Colonic mucosa (tissue), 4 donors: ENCODE measurements at regions not wholly inside any gene's neighbourhood (a gene's known extent, or its start where the extent isn't known, plus 50 kb on each side); places are given as distances from the start of the nearest gene placed in this dataset.
"Not testable (repeated sequence)": the region's sequence is repeated elsewhere in the genome, so short reads cannot be mapped to it uniquely, and the experiment has no call there.

Source experiments
- DNase-seq: peaks from one replicate; pipeline ENCODE4 v3.0.0-alpha.2; 2020
- H3K27ac ChIP-seq: fragments of 200-600 bp; one replicate; pipeline ENCODE4 v1.8.0; 2021
- H3K27me3 ChIP-seq: fragments of 200-600 bp; one replicate; pipeline ENCODE4 v1.8.0; 2021
- H3K36me3 ChIP-seq: fragments of 200-600 bp; one replicate; pipeline ENCODE4 v1.8.0; 2021
- H3K4me1 ChIP-seq: fragments of 200-600 bp; one replicate; pipeline ENCODE4 v1.8.0; 2021; ENCODE audit warnings: mild to moderate bottlenecking
- H3K4me3 ChIP-seq: fragments of 200-600 bp; one replicate; pipeline ENCODE4 v1.8.0; 2021
- H3K9ac ChIP-seq, 2 donors: one replicate each; pipeline ENCODE4 v1.7.0; 2013; ENCODE audit warnings: control low read depth in 2 of 2, low read depth in 2 of 2, low read length in 2 of 2
- H3K9me3 ChIP-seq: fragments of 200-600 bp; one replicate; pipeline ENCODE4 v1.8.0; 2021
- intact Hi-C: fragments of 100-400 bp; cut with DNase I; formaldehyde crosslinking; loops from one replicate; pipeline ENCODE4 v1.14.1; 2022
- donor health status: healthy.
- donor health status: DM: no; HTN: no; CAD: no.
- donor health status: DM: no; HTN: no; CAD: no.

DNA sequence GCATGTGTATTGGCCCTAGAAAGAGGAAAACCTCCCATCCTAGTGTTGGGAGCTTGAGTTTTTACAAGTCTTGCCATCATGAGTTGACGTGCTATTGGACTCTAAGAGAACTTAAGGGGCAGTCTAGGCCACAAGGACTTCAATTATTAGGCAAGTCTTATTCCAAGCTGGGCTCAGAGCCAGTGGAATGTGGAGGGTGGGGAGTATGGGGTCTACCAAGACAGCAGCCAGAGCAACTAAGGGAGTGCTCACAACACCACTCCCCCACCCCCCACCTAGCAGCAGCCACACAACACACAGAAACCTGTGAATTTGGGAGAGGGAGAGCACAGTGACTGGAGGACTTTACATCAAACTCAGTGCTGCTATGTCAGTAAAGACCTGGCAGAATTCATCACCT lies 1625.6 kb downstream of the SPATA31A7 start:
- H3K9me3 ChIP-seq, H3K4me1 ChIP-seq, H3K36me3 ChIP-seq, H3K9ac ChIP-seq, DNase-seq, intact Hi-C loops, H3K4me3 ChIP-seq, H3K27me3 ChIP-seq, H3K27ac ChIP-seq: not testable (repeated sequence)

DNA sequence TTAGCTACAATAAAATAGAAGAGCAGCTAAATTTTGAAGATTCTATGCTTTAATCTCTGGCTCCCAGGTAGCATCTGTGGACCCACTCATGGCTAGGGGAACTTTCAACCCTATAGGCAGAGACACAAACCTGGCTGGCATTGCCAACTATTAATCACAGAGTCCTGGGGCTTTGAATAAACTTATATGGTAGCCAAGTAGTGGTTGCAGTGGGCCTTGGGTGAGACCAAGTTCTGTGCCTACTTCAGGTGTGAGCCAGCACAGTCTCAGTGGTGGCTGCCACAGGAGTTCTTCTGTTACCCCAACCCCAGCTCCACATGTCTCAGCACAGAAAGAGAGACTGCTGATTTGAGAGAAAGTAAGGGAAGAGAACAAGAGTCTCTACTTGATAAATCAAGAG lies 1626.5 kb downstream of the SPATA31A7 start:
- intact Hi-C loops, H3K27ac ChIP-seq, H3K9ac ChIP-seq, H3K36me3 ChIP-seq, H3K27me3 ChIP-seq, H3K4me1 ChIP-seq, DNase-seq, H3K9me3 ChIP-seq, H3K4me3 ChIP-seq: not testable (repeated sequence)

DNA sequence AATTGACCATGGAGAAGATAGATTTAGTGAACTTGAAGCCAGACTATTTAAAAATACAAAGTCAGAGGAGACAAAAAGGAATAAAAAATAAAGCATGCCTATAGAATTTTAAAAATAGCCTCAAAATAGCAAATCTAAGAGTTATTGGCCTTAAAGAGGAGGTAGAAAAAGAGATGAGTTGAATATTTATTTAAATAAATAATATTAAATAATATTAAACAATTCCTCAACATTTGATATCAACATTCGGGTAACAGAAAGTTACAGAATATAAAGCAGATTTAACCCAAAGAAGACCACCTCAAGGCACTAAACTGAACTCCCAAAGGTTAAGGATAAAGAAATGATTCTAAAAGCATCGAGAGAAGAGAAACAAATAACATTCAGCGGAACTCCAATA lies 1627.4 kb downstream of the SPATA31A7 start:
- H3K27me3 ChIP-seq, DNase-seq, H3K9me3 ChIP-seq, H3K27ac ChIP-seq, H3K4me1 ChIP-seq, H3K9ac ChIP-seq, intact Hi-C loops, H3K36me3 ChIP-seq, H3K4me3 ChIP-seq: not testable (repeated sequence)

GRCh38 chr9:62822185-62822584 lies 1632.3 kb downstream of the SPATA31A7 start:
- H3K27me3 ChIP-seq, H3K9me3 ChIP-seq, DNase-seq, H3K4me3 ChIP-seq, H3K27ac ChIP-seq, H3K9ac ChIP-seq, intact Hi-C loops, H3K36me3 ChIP-seq, H3K4me1 ChIP-seq: not testable (repeated sequence)

DNA sequence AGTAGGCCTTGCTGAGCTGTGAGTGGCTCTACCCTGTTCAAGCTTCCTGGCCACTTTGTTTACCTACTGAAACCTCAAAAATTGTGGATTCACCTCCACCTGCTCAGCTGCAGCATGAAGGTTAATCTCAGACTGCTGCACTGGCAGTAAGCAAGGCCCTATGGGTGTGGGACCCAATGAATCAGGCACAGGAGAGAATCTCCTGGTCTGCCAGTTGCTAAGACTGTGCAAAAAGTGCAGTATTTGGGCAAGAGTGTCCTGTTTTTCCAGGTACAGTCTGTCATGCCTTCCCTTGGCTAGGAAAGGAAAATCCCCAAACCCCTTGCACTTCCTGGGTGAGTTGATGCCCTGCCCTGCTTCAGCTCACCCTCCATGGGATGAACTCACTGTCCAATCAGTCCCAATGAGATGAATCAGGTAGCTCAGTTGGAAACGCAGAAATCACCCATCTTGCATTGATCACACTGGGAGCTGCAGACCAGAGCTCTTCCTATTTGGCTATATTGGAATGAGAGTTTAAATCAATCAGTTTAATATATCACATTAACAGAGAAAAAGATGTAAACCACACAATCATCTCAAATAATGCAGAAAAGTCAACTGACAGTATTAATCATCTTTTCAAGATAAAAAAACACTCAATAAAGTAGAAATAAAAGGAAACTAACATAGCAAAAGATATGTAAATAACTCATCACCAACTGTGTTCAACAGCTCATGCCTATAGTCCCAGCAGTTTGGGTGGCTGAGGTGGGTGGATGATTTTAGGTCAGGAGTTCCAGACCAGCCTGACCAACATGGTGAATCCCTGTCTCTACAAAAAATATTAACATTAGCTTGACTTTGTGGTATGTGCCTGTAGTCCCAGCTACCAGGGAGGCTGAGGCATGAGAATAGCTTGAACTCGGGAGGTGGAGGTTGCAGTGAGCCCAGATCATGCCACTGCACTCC lies 1638.4 kb downstream of the SPATA31A7 start:
- H3K4me1 ChIP-seq, H3K27me3 ChIP-seq, H3K4me3 ChIP-seq, DNase-seq, H3K36me3 ChIP-seq, H3K27ac ChIP-seq, H3K9ac ChIP-seq, H3K9me3 ChIP-seq, intact Hi-C loops: not testable (repeated sequence)

GRCh38 chr9:62830829-62831459 lies 1641.1 kb downstream of the SPATA31A7 start:
- DNase-seq, H3K4me3 ChIP-seq, H3K9me3 ChIP-seq, H3K9ac ChIP-seq, H3K4me1 ChIP-seq, intact Hi-C loops, H3K36me3 ChIP-seq, H3K27me3 ChIP-seq, H3K27ac ChIP-seq: not testable (repeated sequence)

DNA sequence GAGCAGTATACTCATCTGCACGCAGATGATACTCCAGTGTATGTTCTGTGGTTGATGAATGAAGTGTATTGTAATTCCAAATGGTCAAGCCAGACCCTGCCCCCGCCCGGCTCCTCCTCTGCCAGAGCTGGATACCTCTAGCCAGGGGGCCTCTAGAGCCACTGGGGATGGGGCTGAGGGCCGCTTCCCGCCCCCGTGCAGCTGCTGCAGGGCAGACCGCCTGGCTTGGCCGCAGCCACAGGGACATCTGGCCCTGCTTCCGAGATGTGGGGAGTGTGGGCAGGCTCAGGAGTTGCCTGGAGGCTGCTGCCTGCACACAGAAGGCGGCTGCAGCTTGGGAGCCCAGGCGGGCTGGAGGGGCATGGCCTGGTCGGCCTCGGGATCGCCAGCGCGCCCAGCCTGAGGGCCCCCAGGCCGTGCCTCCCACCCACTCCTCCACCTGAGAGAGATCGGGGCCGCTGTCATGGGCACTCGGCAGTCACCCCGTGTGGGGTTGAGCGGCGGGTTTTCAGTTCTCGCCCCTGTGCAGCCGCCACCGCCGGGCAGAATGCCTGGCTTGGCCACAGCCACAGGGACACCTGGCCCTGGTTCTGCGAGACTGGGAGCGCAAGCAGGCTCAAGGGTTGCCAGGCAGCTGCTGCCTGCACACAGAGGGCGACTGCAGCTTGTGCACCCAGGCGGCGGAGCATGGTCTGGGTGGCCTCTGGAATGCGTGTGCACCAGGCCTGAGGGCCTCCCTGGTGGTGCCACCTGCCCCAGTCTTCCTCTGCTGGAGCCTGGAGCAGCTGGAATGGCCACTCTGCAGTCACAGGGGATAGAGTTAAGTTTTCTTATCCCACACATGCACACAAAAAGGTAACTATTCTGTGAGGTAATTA lies 1643.7 kb downstream of the SPATA31A7 start:
- H3K4me1 ChIP-seq, H3K27ac ChIP-seq, intact Hi-C loops, H3K4me3 ChIP-seq, H3K9ac ChIP-seq, DNase-seq, H3K9me3 ChIP-seq, H3K36me3 ChIP-seq: not testable (repeated sequence)
- peaks cover 13% of the 10 kb centered on the region for H3K27me3 ChIP-seq

DNA sequence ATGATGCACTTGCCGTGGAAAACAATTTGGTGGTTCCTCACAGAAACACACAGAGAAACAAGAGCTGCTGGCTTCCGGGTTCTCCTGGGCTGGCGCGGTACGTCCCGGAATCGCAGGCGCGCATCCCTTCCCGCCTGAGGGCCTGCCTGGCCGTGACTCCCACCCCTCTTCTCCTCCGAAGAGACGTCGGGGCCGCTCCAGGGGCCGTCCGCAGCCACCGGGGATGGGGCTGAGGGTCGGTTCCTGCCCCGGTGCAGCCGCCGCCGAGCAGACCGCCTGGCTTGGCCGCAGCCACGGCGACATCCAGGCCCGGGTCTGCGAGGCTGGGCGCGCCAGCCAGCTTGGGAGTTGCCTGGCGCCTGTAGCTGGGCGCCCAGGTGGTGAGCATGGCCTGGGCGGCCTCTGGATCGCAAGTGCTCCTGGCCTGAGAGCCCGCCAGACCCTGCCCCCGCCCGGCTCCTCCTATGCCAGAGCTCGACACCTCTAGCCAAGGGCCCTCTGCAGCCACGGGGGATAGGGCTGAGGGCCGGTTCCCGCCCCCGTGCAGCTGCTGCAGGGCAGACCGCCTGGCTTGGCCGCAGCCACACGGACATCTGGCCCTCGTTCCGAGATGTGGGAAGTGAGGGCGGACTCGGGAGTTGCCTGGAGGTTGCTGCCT lies 1647.5 kb downstream of the SPATA31A7 start:
- H3K27ac ChIP-seq, H3K4me1 ChIP-seq, H3K27me3 ChIP-seq, H3K36me3 ChIP-seq, H3K9ac ChIP-seq, intact Hi-C loops, H3K9me3 ChIP-seq: not testable (repeated sequence)
- peak overlapping the region; percentile 34 for H3K4me3 ChIP-seq
- peak; percentile 22 for DNase-seq

DNA sequence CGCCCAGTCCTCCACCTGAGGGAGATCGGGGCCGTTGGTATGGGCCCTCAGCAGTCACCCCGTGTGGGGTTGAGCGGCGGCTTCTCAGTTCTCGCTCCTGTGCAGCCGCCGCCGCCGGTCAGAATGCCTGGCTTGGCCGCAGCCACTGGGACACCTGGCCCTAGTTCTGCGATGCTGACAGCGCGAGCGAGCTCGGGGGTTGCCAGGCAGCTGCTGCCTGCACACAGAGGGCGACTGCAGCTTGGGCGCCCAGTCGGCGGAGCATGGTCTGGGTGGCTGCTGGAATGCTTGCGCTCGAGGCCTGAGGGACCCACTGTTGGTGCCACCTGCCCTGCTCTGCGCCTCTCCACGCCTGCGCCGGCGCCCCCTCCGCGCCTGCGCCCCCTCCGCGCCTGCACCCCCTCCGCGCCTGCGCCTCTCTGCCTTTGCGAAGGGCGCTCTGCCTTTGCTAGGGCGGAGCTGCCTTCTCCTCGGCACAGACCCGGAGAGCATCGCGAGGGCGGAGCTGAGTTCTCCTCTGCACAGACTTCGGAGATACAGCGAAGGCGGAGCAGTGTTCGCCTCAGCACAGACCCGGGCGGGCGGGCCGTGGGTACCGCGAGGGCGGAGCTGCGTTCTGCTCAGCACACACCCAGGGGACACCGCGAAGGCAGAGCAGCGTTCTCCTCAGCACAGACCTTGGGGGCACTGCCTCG lies 1648.3 kb downstream of the SPATA31A7 start:
- peak; percentile 83 for DNase-seq
- Histone ChIP-seq H3K4me3 (peak overlapping the region; percentile 34), H3K27ac (peak overlapping the region; percentile 20)
- H3K9me3 ChIP-seq, H3K4me1 ChIP-seq, intact Hi-C loops, H3K36me3 ChIP-seq, H3K27me3 ChIP-seq, H3K9ac ChIP-seq: not testable (repeated sequence)

DNA sequence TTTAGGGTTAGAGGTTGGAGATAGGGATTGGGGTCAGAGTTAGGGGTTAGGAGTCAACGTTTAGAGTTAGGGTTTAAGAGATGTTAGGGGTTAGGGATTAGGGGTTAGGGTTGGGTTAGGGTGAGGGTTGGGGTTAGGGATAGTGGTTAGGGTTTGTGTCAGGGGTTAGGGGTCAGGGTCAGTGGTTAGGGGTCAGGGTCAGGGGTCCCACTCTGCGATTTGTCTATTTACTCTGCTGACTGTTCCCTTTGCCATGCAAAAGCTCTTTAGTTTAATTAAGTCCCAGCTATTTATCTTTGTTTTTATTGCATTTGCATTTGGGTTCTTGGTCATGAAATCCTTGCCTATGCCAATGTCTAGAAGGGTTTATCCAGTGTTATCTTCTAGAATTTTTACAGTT lies 1649.3 kb downstream of the SPATA31A7 start:
- DNase-seq, H3K9ac ChIP-seq, H3K4me3 ChIP-seq, intact Hi-C loops, H3K27ac ChIP-seq, H3K9me3 ChIP-seq, H3K4me1 ChIP-seq, H3K36me3 ChIP-seq: not testable (repeated sequence)
- peaks cover 10% of the 10 kb centered on the region for H3K27me3 ChIP-seq

DNA sequence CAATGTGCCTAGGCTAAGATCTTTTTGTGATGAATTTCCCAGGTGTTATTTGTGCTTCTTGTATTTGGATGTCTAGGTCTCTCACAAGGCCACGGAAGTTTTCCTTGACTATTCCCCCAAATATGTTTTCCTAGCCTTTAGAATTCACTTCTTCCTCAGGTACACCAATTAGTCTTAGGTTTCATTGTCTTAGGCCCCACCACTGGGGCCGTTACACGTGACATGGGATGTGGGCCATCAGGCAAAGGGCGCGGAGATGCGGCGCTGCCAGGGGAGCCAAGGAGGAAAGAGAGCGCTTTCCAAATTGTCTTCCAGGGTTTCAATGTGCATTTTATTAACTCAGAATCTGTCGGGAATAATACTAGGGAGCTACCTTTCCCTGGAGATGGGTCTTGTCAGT lies 1653.3 kb downstream of the SPATA31A7 start:
- intact Hi-C loops, H3K27ac ChIP-seq, H3K9ac ChIP-seq, H3K4me1 ChIP-seq, H3K4me3 ChIP-seq, H3K36me3 ChIP-seq, H3K27me3 ChIP-seq, H3K9me3 ChIP-seq, DNase-seq: not testable (repeated sequence)

DNA sequence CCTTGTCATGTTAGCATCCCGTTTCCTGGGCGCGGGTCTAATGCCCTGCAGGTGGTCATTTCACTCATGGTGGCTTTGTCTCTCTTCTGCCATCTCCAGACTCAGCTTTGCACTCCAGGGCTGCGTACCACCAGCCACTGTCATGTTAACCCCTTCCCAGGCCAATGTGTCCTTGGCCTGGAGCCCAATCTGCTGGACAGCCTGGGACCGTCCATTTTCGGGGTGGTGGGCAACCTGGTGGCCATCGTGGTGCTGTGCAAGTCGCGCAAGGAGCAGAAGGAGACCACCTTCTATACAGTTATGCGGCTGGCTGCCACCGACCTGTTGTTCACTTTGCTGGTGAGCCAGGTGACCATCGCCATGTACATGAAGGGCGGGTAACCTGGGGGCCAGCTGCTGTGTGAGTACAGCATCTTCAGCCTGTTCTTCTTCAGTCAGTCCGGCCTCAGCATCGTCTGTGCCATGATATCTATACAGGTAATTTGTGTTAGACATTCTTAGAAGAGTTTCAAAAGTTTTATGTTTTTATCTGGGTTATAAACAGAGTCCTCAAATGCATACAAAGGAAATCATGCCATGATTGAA lies 1654.0 kb downstream of the SPATA31A7 start:
- H3K9ac ChIP-seq, H3K4me3 ChIP-seq, H3K9me3 ChIP-seq, H3K36me3 ChIP-seq, H3K4me1 ChIP-seq, intact Hi-C loops, H3K27me3 ChIP-seq, DNase-seq, H3K27ac ChIP-seq: not testable (repeated sequence)
